K562 (cell line): ENCODE measurements at regions not wholly inside any gene's neighbourhood (a gene's known extent, or its start where the extent isn't known, plus 50 kb on each side); places are given as distances from the start of the nearest gene placed in this dataset.
A peak's percentile ranks its signal among the peaks of the same experiment; 100 is the strongest.

ENCODE experiments used
- BDP1 ChIP-seq: IDR thresholded peaks from 3 replicates; pipeline ENCODE4 v1.6.1; 2011; ENCODE audit not compliant: insufficient read length, insufficient read depth
- CC2D1A ChIP-seq: fragments of 450-650 bp; IDR thresholded peaks from 2 replicates; pipeline ENCODE4 v1.6.1; 2017; ENCODE audit warnings: mild to moderate bottlenecking
- E2F8 ChIP-seq: fragments of 450-650 bp; IDR thresholded peaks from 2 replicates; pipeline ENCODE4 v1.7.1; 2018; ENCODE audit warnings: mild to moderate bottlenecking, low read depth; ENCODE audit not compliant: partially characterized antibody
- ELF1 ChIP-seq: fragments of 200-800 bp; sonication (Bioruptor generic); IDR thresholded peaks from 2 replicates; pipeline ENCODE4 v1.6.1; 2016; ENCODE audit warnings: missing genetic modification characterization, missing compliant biosample characterization
- FOS ChIP-seq: IDR thresholded peaks from 3 replicates; pipeline ENCODE4 v1.6.1; 2011; ENCODE audit not compliant: insufficient read length; ENCODE audit errors: extremely low read depth
- JUN ChIP-seq, 2 experiments: sonication (generic) in 1 of 2; formaldehyde crosslinking in 1 of 2; IDR thresholded peaks; 2 replicates each; pipeline versions ENCODE4 v1.6.1 to v1.8.0; 2012 to 2022; ENCODE audit warnings: borderline replicate concordance in 2 of 2, mild to moderate bottlenecking in 2 of 2, improper control_type of control experiment in 1 of 2, low read depth in 1 of 2, low read length in 1 of 2, missing genetic modification reagents in 1 of 2
- KLF16 ChIP-seq: IDR thresholded peaks from 2 replicates; pipeline ENCODE4 v1.6.1; 2016; ENCODE audit warnings: antibody characterized with exemption
- MEIS2 ChIP-seq: fragments of 450-650 bp; IDR thresholded peaks from 2 replicates; pipeline ENCODE4 v1.6.1; 2014; ENCODE audit warnings: mild to moderate bottlenecking; ENCODE audit not compliant: partially characterized antibody
- MTA2 ChIP-seq: fragments of 450-650 bp; IDR thresholded peaks from 2 replicates; pipeline ENCODE4 v1.6.1; 2016; ENCODE audit warnings: low read depth
- NR3C1 ChIP-seq: sonication (generic); formaldehyde crosslinking; IDR thresholded peaks from 2 replicates; pipeline ENCODE4 v1.8.1; 2022; ENCODE audit warnings: missing genetic modification reagents
- PYGO2 ChIP-seq: fragments of 450-650 bp; IDR thresholded peaks from 2 replicates; pipeline ENCODE4 v1.6.1; 2016; ENCODE audit warnings: mild to moderate bottlenecking, missing genetic modification characterization, moderate library complexity, missing compliant biosample characterization
- TEAD4 ChIP-seq, 2 experiments: sonication (generic) in 1 of 2; formaldehyde crosslinking in 1 of 2; IDR thresholded peaks; 2 replicates each; pipeline versions ENCODE4 v1.6.1 to v1.8.0; 2012 to 2022; ENCODE audit warnings: borderline replicate concordance in 1 of 2, inconsistent platforms in 1 of 2, low read length in 1 of 2, mild to moderate bottlenecking in 1 of 2, missing genetic modification reagents in 1 of 2
- ZBTB11 ChIP-seq, 3 experiments: fragments of 200-800 bp in 1 of 3; fragments of 250-450 bp in 1 of 3; fragments of 450-650 bp in 1 of 3; sonication (Bioruptor Pico) in 1 of 3; sonication (Bioruptor generic) in 1 of 3; formaldehyde crosslinking in 1 of 3; IDR thresholded peaks; 2 replicates each; pipeline versions ENCODE4 v1.6.1 to v1.8.0; 2016 to 2022; ENCODE audit warnings: mild to moderate bottlenecking in 2 of 3, missing genetic modification characterization in 2 of 3, missing compliant biosample characterization in 1 of 3, moderate library complexity in 1 of 3
- ZNF197 ChIP-seq: fragments of 200-800 bp; sonication (Bioruptor generic); IDR thresholded peaks from 2 replicates; pipeline ENCODE4 v1.6.1; 2016; ENCODE audit warnings: low read depth, missing genetic modification characterization, missing compliant biosample characterization
- ZNF431 ChIP-seq: sonication (generic); formaldehyde crosslinking; IDR thresholded peaks from 2 replicates; pipeline ENCODE4 v1.8.0; 2022; ENCODE audit warnings: mild to moderate bottlenecking, missing genetic modification reagents
- ZSCAN32 ChIP-seq: fragments of 450-650 bp; formaldehyde crosslinking; IDR thresholded peaks from 2 replicates; pipeline ENCODE4 v1.4.0; 2020; ENCODE audit warnings: mild to moderate bottlenecking, moderate library complexity
- TF ChIP-seq, protein P1 (sequence below): fragments of 450-650 bp; formaldehyde crosslinking; IDR thresholded peaks from 2 replicates; pipeline ENCODE4 v1.4.0; 2020; ENCODE audit warnings: mild to moderate bottlenecking, moderate library complexity
- TF ChIP-seq, protein P2 (sequence below): fragments of 450-650 bp; IDR thresholded peaks from 2 replicates; pipeline ENCODE4 v1.6.1; 2016; ENCODE audit warnings: low read depth, mild to moderate bottlenecking, moderate library complexity

DNA sequence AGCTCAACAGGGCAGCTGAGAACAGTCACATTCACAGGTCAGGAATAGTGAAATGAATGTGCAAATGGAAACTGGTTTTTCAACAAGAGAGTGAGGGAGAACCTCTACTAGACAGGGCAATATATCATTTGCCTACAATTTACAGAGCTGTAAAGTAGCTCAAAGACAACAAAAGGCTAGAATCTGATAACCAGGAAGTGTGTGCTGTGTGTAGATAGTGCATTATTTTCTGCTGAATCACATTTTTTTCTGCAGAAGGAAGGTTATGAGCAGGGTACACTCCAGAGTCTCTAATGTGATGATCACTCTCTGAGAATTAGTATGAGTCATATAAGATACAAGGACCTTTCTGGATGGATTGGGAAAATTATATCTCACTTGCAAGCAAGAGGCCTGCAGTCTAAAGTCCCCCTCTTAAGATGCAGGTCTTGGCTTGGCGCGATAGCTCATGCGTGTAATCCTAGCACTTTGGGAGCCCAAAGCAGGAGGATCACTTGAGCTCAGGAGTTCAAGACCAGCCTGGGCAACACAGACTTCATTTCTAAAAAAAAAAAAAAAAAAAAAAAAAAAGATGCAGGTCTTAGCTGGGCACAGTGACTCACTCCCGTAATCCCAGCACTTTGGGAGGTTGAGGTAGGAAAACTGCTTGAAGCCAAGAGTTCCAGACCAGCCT lies 59.9 kb upstream of the COBL start (continued):
- TF ChIP-seq E2F8, result no peak
- peak in 1 of 3 experiments; percentile 64; a peak in 2 of 6 replicates for TF ChIP-seq ZBTB11 (CRISPR knock-in tag; IDR thresholded peaks at IDR 0.05)
- peak; percentile 34 for TF ChIP-seq BDP1
- TF ChIP-seq NR3C1, result no peak
- peak; percentile 22; the same call in 1 of the 2 replicates for TF ChIP-seq ZNF197
- TF ChIP-seq FOS, result no peak
- peak; percentile 22; the same call in 1 of the 2 replicates for TF ChIP-seq PYGO2
- TF ChIP-seq, protein P1, sequence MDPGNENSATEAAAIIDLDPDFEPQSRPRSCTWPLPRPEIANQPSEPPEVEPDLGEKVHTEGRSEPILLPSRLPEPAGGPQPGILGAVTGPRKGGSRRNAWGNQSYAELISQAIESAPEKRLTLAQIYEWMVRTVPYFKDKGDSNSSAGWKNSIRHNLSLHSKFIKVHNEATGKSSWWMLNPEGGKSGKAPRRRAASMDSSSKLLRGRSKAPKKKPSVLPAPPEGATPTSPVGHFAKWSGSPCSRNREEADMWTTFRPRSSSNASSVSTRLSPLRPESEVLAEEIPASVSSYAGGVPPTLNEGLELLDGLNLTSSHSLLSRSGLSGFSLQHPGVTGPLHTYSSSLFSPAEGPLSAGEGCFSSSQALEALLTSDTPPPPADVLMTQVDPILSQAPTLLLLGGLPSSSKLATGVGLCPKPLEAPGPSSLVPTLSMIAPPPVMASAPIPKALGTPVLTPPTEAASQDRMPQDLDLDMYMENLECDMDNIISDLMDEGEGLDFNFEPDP (CRISPR knock-in tag), result no peak
- peak; percentile 88; the same call in 1 of the 2 replicates for TF ChIP-seq ZNF431 (CRISPR knock-in tag)
- TF ChIP-seq, protein P2, sequence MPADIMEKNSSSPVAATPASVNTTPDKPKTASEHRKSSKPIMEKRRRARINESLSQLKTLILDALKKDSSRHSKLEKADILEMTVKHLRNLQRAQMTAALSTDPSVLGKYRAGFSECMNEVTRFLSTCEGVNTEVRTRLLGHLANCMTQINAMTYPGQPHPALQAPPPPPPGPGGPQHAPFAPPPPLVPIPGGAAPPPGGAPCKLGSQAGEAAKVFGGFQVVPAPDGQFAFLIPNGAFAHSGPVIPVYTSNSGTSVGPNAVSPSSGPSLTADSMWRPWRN, result peak; percentile 63; the same call in 1 of the 2 replicates
- TF ChIP-seq ZSCAN32, result no peak
- TF ChIP-seq MTA2, result peak; percentile 93
- TF ChIP-seq CC2D1A, result peak; percentile 41; the same call in 1 of the 2 replicates
- peak; percentile 77 for TF ChIP-seq KLF16
- peak; percentile 100 for TF ChIP-seq MEIS2
- TF ChIP-seq ELF1 (tag), result peak; percentile 76
- TF ChIP-seq TEAD4 (IDR thresholded peaks at IDR 0.05; ENCODE audit: low read length), result peak; percentile 96
- no peak for TF ChIP-seq TEAD4 (CRISPR knock-in tag; IDR thresholded peaks at IDR 0.05; ENCODE audit: borderline replicate concordance)
- TF ChIP-seq JUN (IDR thresholded peaks at IDR 0.05; ENCODE audit: borderline replicate concordance, low read depth, low read length), result peak; percentile 95
- no peak for TF ChIP-seq JUN (CRISPR knock-in tag; IDR thresholded peaks at IDR 0.05; ENCODE audit: borderline replicate concordance)
